ENCODE measurements at regions not wholly inside any gene's neighbourhood (a gene's known extent, or its start where the extent isn't known, plus 50 kb on each side); places are given as distances from the start of the nearest gene placed in this dataset.

DNA sequence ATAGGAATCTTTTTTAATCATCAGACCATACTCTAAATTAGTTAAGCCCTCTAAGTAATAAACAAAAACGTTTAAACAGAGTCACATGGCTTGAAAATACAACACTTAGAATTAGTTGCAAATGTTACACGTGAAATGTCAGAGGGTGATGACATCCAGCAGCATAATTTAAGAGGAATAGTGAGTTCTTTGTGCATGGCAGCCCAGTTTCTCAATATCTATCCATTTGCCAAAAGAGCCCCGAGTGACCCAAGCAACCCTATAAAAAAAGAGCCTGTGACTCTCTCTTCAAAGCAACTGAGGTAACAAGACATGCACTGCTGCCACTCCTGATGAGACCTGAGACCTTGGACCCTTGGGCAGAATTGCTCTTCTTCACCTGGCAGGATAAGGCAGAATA is 96.9 kb upstream of the RASA1 start:
- TF ChIP-seq, protein P1, sequence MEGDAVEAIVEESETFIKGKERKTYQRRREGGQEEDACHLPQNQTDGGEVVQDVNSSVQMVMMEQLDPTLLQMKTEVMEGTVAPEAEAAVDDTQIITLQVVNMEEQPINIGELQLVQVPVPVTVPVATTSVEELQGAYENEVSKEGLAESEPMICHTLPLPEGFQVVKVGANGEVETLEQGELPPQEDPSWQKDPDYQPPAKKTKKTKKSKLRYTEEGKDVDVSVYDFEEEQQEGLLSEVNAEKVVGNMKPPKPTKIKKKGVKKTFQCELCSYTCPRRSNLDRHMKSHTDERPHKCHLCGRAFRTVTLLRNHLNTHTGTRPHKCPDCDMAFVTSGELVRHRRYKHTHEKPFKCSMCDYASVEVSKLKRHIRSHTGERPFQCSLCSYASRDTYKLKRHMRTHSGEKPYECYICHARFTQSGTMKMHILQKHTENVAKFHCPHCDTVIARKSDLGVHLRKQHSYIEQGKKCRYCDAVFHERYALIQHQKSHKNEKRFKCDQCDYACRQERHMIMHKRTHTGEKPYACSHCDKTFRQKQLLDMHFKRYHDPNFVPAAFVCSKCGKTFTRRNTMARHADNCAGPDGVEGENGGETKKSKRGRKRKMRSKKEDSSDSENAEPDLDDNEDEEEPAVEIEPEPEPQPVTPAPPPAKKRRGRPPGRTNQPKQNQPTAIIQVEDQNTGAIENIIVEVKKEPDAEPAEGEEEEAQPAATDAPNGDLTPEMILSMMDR (conservative IDR thresholded peaks at IDR 0.05) = no peak
- no peak for TF ChIP-seq ZFX (IDR thresholded peaks at IDR 0.05)
